ENCODE measurements at regions not wholly inside any gene's neighbourhood (a gene's known extent, or its start where the extent isn't known, plus 50 kb on each side); places are given as distances from the start of the nearest gene placed in this dataset.

DNA sequence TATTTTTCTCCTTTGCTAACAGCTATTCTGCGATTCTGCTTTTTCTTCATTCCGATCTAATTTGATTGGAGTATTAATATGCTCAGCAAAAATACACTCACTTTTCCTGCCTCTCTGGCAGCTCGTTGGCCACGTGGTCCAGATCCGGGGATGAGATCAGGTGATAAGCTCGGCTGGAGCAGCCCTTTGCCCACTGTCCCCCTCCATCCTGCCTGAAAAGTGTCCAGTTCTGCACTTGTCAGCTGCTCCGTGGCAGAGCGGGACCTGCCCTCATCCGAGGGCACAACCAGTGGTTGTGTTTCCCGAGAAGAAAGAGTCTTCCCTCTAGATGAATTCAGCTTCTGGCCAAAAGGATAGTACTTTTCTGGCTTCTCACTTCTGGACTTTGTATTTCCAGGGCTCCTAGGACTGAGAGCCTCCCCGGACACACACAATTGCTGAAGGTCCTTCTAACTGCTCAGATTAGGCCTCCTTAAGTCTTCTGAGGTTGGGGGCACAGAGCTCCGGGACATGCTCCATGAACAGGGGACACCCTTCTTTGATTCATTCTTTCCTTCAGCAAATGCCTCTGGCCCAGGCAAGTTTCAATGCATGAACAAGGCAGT, 103.9 kb upstream of the ALDH1A3 start:
- Histone ChIP-seq H3K4me1 (ENCODE audit: control insufficient read depth, insufficient read depth, low read length) (0 out of 2 replicates have a peak, but pooled peaks cover 3% of the 10 kb centered on the region), H3K36me3 (ENCODE audit: control insufficient read depth in 2 of 2, insufficient read depth in 1 of 2, low read length in 2 of 2) (no peaks in the 10 kb centered on the region), H3K27ac (ENCODE audit: extremely low read depth, low read depth, low read length) (no peak overlapping the region), H3K9me3 (ENCODE audit: control insufficient read depth, insufficient read depth, low read depth, low read length) (no peaks in the 10 kb centered on the region), H3K4me3 (ENCODE audit: low read depth, low read length) (no peak overlapping the region)
- POLR2A ChIA-PET = no interaction called here
- TF ChIP-seq ZNF791 (tag by site-specific recombination; IDR thresholded peaks at IDR 0.05) = no peak
- no peak for TF ChIP-seq ZFP37 (tag by site-specific recombination; IDR thresholded peaks at IDR 0.05)
- no peak for TF ChIP-seq GLIS2 (tag by site-specific recombination; IDR thresholded peaks at IDR 0.05)
- no peak for TF ChIP-seq ZNF221 (tag by site-specific recombination; IDR thresholded peaks at IDR 0.05; ENCODE audit: borderline replicate concordance)
- no peak for TF ChIP-seq ZNF561 (tag by site-specific recombination; IDR thresholded peaks at IDR 0.05; ENCODE audit: borderline replicate concordance)
- no peak for TF ChIP-seq GLI4 (tag by site-specific recombination; IDR thresholded peaks at IDR 0.05)
- TF ChIP-seq KLF8 (tag by site-specific recombination; IDR thresholded peaks at IDR 0.05) = no peak
- no peak for TF ChIP-seq ZNF140 (tag by site-specific recombination; IDR thresholded peaks at IDR 0.05)
- TF ChIP-seq, protein P1, sequence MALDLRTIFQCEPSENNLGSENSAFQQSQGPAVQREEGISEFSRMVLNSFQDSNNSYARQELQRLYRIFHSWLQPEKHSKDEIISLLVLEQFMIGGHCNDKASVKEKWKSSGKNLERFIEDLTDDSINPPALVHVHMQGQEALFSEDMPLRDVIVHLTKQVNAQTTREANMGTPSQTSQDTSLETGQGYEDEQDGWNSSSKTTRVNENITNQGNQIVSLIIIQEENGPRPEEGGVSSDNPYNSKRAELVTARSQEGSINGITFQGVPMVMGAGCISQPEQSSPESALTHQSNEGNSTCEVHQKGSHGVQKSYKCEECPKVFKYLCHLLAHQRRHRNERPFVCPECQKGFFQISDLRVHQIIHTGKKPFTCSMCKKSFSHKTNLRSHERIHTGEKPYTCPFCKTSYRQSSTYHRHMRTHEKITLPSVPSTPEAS (tag by site-specific recombination; IDR thresholded peaks at IDR 0.05) = no peak
- TF ChIP-seq BCL11A (tag by site-specific recombination; IDR thresholded peaks at IDR 0.05; ENCODE audit: low read depth) = no peak
- TF ChIP-seq, protein P2, sequence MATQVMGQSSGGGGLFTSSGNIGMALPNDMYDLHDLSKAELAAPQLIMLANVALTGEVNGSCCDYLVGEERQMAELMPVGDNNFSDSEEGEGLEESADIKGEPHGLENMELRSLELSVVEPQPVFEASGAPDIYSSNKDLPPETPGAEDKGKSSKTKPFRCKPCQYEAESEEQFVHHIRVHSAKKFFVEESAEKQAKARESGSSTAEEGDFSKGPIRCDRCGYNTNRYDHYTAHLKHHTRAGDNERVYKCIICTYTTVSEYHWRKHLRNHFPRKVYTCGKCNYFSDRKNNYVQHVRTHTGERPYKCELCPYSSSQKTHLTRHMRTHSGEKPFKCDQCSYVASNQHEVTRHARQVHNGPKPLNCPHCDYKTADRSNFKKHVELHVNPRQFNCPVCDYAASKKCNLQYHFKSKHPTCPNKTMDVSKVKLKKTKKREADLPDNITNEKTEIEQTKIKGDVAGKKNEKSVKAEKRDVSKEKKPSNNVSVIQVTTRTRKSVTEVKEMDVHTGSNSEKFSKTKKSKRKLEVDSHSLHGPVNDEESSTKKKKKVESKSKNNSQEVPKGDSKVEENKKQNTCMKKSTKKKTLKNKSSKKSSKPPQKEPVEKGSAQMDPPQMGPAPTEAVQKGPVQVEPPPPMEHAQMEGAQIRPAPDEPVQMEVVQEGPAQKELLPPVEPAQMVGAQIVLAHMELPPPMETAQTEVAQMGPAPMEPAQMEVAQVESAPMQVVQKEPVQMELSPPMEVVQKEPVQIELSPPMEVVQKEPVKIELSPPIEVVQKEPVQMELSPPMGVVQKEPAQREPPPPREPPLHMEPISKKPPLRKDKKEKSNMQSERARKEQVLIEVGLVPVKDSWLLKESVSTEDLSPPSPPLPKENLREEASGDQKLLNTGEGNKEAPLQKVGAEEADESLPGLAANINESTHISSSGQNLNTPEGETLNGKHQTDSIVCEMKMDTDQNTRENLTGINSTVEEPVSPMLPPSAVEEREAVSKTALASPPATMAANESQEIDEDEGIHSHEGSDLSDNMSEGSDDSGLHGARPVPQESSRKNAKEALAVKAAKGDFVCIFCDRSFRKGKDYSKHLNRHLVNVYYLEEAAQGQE (tag by site-specific recombination; IDR thresholded peaks at IDR 0.05) = no peak
- TF ChIP-seq, protein P3, sequence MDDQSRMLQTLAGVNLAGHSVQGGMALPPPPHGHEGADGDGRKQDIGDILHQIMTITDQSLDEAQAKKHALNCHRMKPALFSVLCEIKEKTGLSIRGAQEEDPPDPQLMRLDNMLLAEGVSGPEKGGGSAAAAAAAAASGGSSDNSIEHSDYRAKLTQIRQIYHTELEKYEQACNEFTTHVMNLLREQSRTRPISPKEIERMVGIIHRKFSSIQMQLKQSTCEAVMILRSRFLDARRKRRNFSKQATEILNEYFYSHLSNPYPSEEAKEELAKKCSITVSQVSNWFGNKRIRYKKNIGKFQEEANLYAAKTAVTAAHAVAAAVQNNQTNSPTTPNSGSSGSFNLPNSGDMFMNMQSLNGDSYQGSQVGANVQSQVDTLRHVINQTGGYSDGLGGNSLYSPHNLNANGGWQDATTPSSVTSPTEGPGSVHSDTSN (CRISPR knock-in tag; IDR thresholded peaks at IDR 0.05) = no peak
- no peak for TF ChIP-seq ZNF248 (tag by site-specific recombination; IDR thresholded peaks at IDR 0.05)
- TF ChIP-seq ZNF16 (tag by site-specific recombination; IDR thresholded peaks at IDR 0.05; ENCODE audit: low read depth) = no peak
- TF ChIP-seq OVOL3 (tag by site-specific recombination; IDR thresholded peaks at IDR 0.05) = no peak
- TF ChIP-seq OSR2 (tag by site-specific recombination; IDR thresholded peaks at IDR 0.05) = no peak
- no peak for TF ChIP-seq ZBTB1 (tag by site-specific recombination; IDR thresholded peaks at IDR 0.05)
- TF ChIP-seq ZNF155 (tag by site-specific recombination; IDR thresholded peaks at IDR 0.05) = no peak
- CTCF ChIA-PET = interaction anchor here (0.7 kb wide), 1 partner anchor 230 kb away, joined by 3 read pairs; no protein-coding TSS in a partner anchor

DNA sequence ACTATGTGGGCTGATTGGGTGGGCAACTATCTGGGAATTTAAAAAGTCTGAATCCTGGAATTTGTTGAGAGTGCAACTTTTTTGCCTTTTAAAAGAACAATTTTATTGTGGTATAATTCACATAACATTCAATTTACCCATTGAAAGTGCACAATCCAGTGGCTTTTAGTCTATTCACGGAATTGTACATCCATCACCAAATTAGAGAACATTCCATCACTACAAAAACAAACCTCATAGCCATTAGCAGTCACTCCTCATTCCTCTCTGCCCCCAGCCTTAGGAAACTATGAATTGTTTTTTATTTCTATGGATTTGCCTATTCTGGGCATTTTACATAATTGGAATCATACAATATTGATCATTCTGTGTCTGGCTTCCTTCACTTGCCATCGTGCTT, 101.8 kb upstream of the ALDH1A3 start:
- Histone ChIP-seq H3K4me1 (ENCODE audit: control insufficient read depth, insufficient read depth, low read length) (0 out of 2 replicates have a peak, but pooled peaks cover 2% of the 10 kb centered on the region), H3K36me3 (ENCODE audit: control insufficient read depth in 2 of 2, insufficient read depth in 1 of 2, low read length in 2 of 2) (no peaks in the 10 kb centered on the region), H3K9me3 (ENCODE audit: control insufficient read depth, insufficient read depth, low read depth, low read length) (no peaks in the 10 kb centered on the region), H3K27ac (ENCODE audit: extremely low read depth, low read depth, low read length) (no peak overlapping the region), H3K4me3 (ENCODE audit: low read depth, low read length) (no peak overlapping the region)
- ChIA-PET CTCF (no interaction called here), POLR2A (no interaction called here)
- TF ChIP-seq ZNF239 (tag by site-specific recombination; IDR thresholded peaks at IDR 0.05) = no peak

Measured in HEK293 (cell line).